Stimulated activated naive B cell treated with anti-CD40 and anti-IgM and Interleukin-4, amounts not matched to agents 10 μg/mL and 1 μg/mL and 100 μg/mL, for 72 hours (primary cell): ENCODE measurements at regions not wholly inside any gene's neighbourhood (a gene's known extent, or its start where the extent isn't known, plus 50 kb on each side); places are given as distances from the start of the nearest gene placed in this dataset.

Experiments used
- ATAC-seq, 2 donors: fragments of 150-1000 bp; cut with Tn5 transposase; replicated peaks; 2 replicates each; pipeline ENCODE4 v1.10.0; 2021; ENCODE audit warnings: moderate library complexity in 1 of 2
- DNase-seq: peaks from one replicate; pipeline ENCODE4 v3.0.0; 2021
- H3K27ac Mint-ChIP-seq: one replicate; pipeline ENCODE4 v1.8.0; 2022; ENCODE audit warnings: mild to moderate bottlenecking, mixed read lengths
- H3K27me3 Mint-ChIP-seq, 2 donors: one replicate each; pipeline ENCODE4 v1.8.0; 2022; ENCODE audit warnings: mixed read lengths in 2 of 2
- H3K36me3 Mint-ChIP-seq, 2 donors: one replicate each; pipeline ENCODE4 v1.8.0; 2022; ENCODE audit warnings: mixed read lengths in 2 of 2, mild to moderate bottlenecking in 1 of 2
- H3K4me1 Mint-ChIP-seq, 2 donors: one replicate each; pipeline ENCODE4 v1.8.0; 2022; ENCODE audit warnings: mixed read lengths in 2 of 2, mild to moderate bottlenecking in 1 of 2
- H3K4me3 Mint-ChIP-seq, 2 donors: one replicate each; pipeline ENCODE4 v1.8.0; 2022; ENCODE audit warnings: mild to moderate bottlenecking in 2 of 2, mixed read lengths in 2 of 2, moderate library complexity in 1 of 2
- H3K9me3 Mint-ChIP-seq, 2 donors: one replicate each; pipeline ENCODE4 v1.8.0; 2022; ENCODE audit warnings: mixed read lengths in 2 of 2, mild to moderate bottlenecking in 1 of 2

DNA sequence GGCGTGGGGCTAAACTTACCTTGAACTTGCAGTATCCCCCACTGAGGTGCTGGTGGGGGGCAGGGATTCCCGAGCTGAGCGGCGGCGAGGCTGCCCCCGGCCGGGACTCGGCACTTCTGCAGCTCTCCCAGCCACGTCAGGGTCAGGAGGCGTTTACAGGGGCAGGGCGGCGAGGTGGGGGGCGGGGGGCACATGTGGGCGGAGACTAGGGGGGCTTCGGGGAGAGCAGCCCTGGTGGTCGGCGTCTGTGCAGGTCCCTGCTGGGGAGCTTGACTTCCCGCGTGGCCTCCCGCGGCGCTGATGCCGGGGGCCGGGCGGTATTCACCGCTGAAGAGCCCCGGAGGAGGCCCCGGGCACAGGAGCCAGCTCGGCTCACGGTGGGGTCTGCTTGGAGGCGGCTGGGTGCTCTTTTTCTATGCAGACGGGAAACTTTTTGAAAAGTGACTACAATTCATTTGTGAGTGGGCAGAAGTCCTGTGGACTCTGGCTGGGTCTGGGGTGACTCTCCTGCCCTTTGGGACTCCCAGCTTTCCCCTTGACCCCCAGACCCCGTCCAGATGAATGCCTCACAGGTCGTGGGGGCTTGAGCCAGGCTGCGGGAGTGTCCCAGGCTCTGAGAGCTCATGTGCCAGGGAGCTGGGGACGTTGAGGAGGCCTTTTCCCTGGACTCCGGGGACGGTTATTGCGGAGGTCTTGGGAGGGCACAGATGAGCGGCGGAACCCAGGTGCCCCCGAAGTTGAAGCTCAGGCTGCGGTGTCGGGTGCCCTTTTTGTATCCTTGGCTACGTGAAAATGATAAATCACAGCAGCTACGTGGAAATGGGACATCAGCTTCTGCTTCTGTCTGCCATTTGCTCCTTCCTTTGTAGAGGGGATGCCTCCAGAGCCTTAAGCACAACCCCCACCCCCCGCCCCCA is 75.9 kb upstream of the GATA5 start:
- Mint-ChIP-seq H3K9me3 (no peaks in the 10 kb centered on the region), H3K27me3 (peaks cover 54 to 87% of the 10 kb centered on the region in 2 donors), H3K4me1 (peaks cover 7 to 19% of the 10 kb centered on the region in 2 donors), H3K36me3 (no peaks in the 10 kb centered on the region), H3K4me3 (peak overlapping the region in 1 of 2 donors; percentile 49), H3K27ac (no peak overlapping the region)
- ATAC-seq (no peak), DNase-seq (no peak)

DNA sequence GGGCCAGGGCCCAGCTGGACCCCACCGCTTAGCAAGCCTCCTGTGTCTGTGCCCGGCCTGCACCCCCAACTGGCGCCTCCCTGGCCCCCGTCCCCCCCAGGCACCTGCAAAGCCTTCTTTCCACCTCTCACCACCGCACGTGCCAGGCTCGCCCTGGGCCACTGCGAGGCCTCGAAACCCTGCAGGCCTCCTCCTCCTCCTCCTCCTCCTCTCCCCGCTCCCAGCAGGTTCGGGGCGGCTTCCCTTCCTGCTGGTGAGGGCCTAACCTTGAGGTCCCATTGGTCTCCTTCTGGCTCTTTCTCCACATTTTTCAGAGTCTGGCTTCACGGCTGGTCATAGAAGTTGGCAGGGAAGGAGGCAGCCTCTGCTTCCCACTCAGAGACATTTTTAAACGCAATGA is 76.8 kb upstream of the GATA5 start:
- ATAC-seq (no peak), DNase-seq (no peak)
- no peaks in the 10 kb centered on the region for H3K36me3 Mint-ChIP-seq
- no peak overlapping the region for H3K4me3 Mint-ChIP-seq
- peaks cover 7 to 19% of the 10 kb centered on the region in 2 donors for H3K4me1 Mint-ChIP-seq
- H3K9me3 Mint-ChIP-seq: no peaks in the 10 kb centered on the region
- peaks cover 47 to 86% of the 10 kb centered on the region in 2 donors for H3K27me3 Mint-ChIP-seq
- no peak overlapping the region for H3K27ac Mint-ChIP-seq

- DNase-seq (no peak), ATAC-seq (no peak)
- Mint-ChIP-seq H3K27ac (no peak overlapping the region), H3K36me3 (no peaks in the 10 kb centered on the region), H3K27me3 (peaks cover 41 to 85% of the 10 kb centered on the region in 2 donors), H3K9me3 (no peaks in the 10 kb centered on the region), H3K4me1 (peaks cover 7 to 19% of the 10 kb centered on the region in 2 donors), H3K4me3 (no peak overlapping the region)
Measured at GRCh38 chr20:62553136-62553837, 77.5 kb upstream of the GATA5 start.

DNA sequence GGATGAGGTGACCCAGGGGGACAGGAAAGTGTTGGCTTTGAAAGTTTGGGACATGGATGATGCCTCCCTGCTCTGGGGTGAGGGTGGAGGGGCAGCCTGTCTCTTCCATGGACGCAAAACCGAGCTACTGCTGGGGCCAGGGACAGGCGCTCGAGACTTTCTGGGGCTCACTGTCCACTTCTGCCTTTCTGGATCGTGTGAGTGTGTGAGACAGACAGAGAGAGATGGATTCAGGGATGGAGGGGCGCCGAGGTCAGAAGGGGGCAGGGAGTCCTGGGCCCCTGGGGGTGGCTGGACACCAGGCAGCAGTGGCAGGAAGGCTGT is 78.0 kb upstream of the GATA5 start:
- H3K27me3 Mint-ChIP-seq: peaks cover 36 to 83% of the 10 kb centered on the region in 2 donors
- no peaks in the 10 kb centered on the region for H3K9me3 Mint-ChIP-seq
- peaks cover 7 to 19% of the 10 kb centered on the region in 2 donors for H3K4me1 Mint-ChIP-seq
- H3K27ac Mint-ChIP-seq: no peak overlapping the region
- no peak for DNase-seq
- ATAC-seq: no peak
- H3K36me3 Mint-ChIP-seq: no peaks in the 10 kb centered on the region
- no peak overlapping the region for H3K4me3 Mint-ChIP-seq

- Mint-ChIP-seq H3K4me3 (no peak overlapping the region), H3K27ac (no peak overlapping the region), H3K36me3 (no peaks in the 10 kb centered on the region), H3K4me1 (peaks cover 7 to 19% of the 10 kb centered on the region in 2 donors), H3K9me3 (no peaks in the 10 kb centered on the region), H3K27me3 (peaks cover 33 to 82% of the 10 kb centered on the region in 2 donors)
- ATAC-seq (no peak), DNase-seq (no peak)
Measured at GRCh38 chr20:62554214-62554897, 78.6 kb upstream of the GATA5 start.

GRCh38 chr20:62554898-62555641 is 79.3 kb upstream of the GATA5 start:
- H3K27ac Mint-ChIP-seq: no peak overlapping the region
- H3K36me3 Mint-ChIP-seq: no peaks in the 10 kb centered on the region
- peaks cover 30 to 81% of the 10 kb centered on the region in 2 donors for H3K27me3 Mint-ChIP-seq
- ATAC-seq (no peak), DNase-seq (no peak)
- H3K4me1 Mint-ChIP-seq: peaks cover 7 to 19% of the 10 kb centered on the region in 2 donors
- no peaks in the 10 kb centered on the region for H3K9me3 Mint-ChIP-seq
- no peak overlapping the region for H3K4me3 Mint-ChIP-seq

DNA sequence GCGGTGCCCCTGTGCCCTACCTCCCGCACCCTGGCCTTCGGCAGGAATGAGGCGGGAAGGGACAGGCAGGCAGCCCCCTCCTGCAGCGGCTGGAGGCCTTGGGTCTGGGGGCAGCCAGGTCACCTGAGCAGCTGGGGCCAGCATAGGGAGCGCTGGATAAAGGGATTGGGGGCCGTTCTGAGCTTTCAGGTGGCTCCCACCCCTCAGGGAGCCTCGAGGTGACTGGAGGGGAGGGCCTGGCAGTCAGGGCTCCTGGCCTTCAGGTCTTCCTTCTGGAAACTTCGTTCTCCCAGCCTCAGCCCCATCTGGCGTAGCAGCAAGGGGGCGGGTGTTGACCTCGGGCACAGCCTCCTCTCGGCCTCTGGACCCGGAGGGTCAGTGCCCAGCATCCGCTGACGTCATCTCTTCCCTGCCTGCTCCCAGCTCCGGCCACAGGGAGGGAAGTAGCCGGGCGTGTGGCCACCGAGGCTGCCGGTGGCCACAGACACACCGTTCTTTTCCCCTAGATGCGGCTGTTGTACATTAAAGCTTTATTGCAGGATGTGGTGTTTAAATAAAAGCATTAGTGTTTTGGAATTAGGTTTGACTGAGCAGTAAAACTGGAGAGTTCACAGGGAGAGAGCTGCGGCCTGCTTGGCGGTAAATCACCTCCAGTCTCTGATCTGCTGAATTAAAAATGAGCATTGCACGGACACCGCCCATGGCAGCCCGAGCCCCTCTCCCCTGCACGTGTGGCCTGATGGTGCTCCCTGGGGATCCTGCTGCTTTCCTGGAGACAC is 80.0 kb upstream of the GATA5 start:
- H3K27me3 Mint-ChIP-seq: peaks cover 25 to 78% of the 10 kb centered on the region in 2 donors
- ATAC-seq (no peak), DNase-seq (no peak)
- no peak overlapping the region for H3K27ac Mint-ChIP-seq
- H3K4me3 Mint-ChIP-seq: no peak overlapping the region
- peaks cover 3 to 15% of the 10 kb centered on the region in 2 donors for H3K4me1 Mint-ChIP-seq
- no peaks in the 10 kb centered on the region for H3K36me3 Mint-ChIP-seq
- H3K9me3 Mint-ChIP-seq: no peaks in the 10 kb centered on the region

DNA sequence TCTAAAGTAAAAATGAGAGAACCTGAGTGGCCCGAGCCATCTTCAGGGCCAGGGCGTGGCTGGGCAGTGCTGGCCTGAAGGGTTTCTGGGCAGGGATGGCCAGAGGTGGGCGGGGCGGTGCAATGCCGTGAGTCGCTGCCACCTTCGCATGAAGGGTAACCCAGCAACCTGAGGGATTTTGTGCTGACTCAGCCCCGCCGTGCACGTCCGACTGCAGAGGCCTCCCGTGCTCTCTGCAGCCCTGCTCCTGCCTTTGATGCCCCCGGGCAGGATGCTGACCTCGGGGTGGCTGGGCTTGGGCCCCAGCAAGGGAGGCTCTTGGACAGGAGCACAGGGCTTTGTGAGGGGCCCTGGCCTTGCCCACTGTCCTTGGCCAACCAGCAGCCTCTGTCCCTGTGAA is 81.7 kb upstream of the GATA5 start:
- ATAC-seq (no peak), DNase-seq (no peak)
- Mint-ChIP-seq H3K4me1 (peaks cover 2 to 18% of the 10 kb centered on the region in 2 donors), H3K9me3 (no peaks in the 10 kb centered on the region), H3K4me3 (no peak overlapping the region), H3K36me3 (no peaks in the 10 kb centered on the region), H3K27ac (no peak overlapping the region), H3K27me3 (peaks cover 26 to 68% of the 10 kb centered on the region in 2 donors)

GRCh38 chr20:62557999-62558408 is 82.2 kb upstream of the GATA5 start:
- DNase-seq: no peak
- ATAC-seq: no peak
- H3K36me3 Mint-ChIP-seq: no peaks in the 10 kb centered on the region
- H3K27me3 Mint-ChIP-seq: peaks cover 21 to 65% of the 10 kb centered on the region in 2 donors
- no peak overlapping the region for H3K27ac Mint-ChIP-seq
- no peaks in the 10 kb centered on the region for H3K9me3 Mint-ChIP-seq
- H3K4me3 Mint-ChIP-seq: no peak overlapping the region
- H3K4me1 Mint-ChIP-seq: peaks cover 2 to 18% of the 10 kb centered on the region in 2 donors

DNA sequence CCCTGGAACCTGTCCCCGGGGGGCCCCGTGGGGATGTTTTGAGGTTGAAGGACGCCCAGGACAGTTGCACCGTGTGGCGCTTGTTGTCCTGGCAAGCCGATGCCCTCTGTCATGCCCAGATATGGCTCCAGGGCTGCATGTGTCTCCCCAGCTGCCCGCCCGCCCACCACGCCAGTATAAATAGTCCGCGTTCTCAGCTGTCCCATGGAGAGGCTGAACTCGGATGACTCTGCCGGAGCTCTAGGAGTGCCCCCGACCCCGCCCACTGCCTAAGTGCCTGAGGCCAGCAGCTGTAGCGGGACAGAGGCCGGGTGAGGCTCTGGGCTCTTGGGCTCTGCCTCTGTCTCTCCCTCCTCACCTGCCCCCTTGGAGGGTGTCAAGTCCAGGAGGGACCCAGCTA is 83.0 kb upstream of the GATA5 start:
- no peaks in the 10 kb centered on the region for H3K9me3 Mint-ChIP-seq
- no peaks in the 10 kb centered on the region for H3K36me3 Mint-ChIP-seq
- peaks cover 14 to 63% of the 10 kb centered on the region in 2 donors for H3K27me3 Mint-ChIP-seq
- H3K4me3 Mint-ChIP-seq: no peak overlapping the region
- no peak overlapping the region for H3K27ac Mint-ChIP-seq
- peaks cover 2 to 18% of the 10 kb centered on the region in 2 donors for H3K4me1 Mint-ChIP-seq
- DNase-seq: no peak
- no peak for ATAC-seq

- H3K4me3 Mint-ChIP-seq: no peak overlapping the region
- H3K27me3 Mint-ChIP-seq: peaks cover 11 to 51% of the 10 kb centered on the region in 2 donors
- peaks cover 2 to 18% of the 10 kb centered on the region in 2 donors for H3K4me1 Mint-ChIP-seq
- H3K27ac Mint-ChIP-seq: no peak overlapping the region
- H3K36me3 Mint-ChIP-seq: no peaks in the 10 kb centered on the region
- no peak for ATAC-seq
- H3K9me3 Mint-ChIP-seq: no peaks in the 10 kb centered on the region
- DNase-seq: no peak
Measured at GRCh38 chr20:62560162-62560561, 82.1 kb upstream of the SLCO4A1 start.

DNA sequence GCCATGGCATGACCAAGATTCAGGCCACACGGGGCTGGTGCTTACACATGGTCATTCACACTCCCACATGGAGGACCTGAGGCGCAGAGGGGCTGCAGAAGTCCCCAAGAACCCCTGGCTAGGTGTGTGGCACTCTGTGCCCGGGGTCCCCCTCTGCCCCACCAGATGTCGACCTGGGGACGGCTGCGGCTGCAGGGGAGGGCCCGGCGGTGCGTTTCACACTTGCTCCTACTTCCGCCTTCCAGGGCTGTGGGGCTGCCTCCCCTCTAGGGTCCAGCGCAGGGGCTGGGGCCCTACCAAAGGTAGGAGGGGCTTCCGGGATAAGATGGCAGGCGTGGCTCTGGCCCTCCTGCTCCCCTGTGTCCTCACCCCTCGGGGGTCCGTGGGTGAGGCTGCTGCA is 81.1 kb upstream of the SLCO4A1 start:
- ATAC-seq (peak; percentile 43 to 61), DNase-seq (no peak)
- Mint-ChIP-seq H3K27me3 (peaks cover 11 to 46% of the 10 kb centered on the region in 2 donors), H3K27ac (no peak overlapping the region), H3K36me3 (no peaks in the 10 kb centered on the region), H3K4me1 (peaks cover 2 to 18% of the 10 kb centered on the region in 2 donors), H3K4me3 (peak overlapping the region in 1 of 2 donors; percentile 26), H3K9me3 (no peaks in the 10 kb centered on the region)

DNA sequence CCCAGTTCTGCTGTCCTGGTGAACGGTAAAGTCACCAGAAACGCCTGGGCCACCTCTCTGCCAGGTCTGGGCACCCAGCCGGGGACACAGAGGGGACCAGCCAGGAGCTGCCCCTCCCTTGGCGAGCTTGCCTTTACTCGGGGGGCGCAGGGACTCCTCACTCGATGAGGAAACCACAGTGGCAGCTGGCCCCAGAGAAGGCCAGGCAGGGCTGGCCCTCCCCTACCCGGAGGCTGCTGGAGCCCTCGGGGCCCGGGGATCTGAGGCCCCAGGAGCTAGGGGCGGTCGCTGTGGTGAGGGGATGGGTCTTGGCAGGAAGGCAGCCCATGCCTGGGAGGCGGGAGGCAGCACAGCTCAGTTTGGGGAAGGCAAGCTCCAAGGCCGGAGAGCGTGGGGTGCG is 80.4 kb upstream of the SLCO4A1 start:
- no peaks in the 10 kb centered on the region for H3K36me3 Mint-ChIP-seq
- H3K4me1 Mint-ChIP-seq: peaks cover 2 to 18% of the 10 kb centered on the region in 2 donors
- peaks cover 11 to 38% of the 10 kb centered on the region in 2 donors for H3K27me3 Mint-ChIP-seq
- H3K9me3 Mint-ChIP-seq: no peaks in the 10 kb centered on the region
- no peak overlapping the region for H3K27ac Mint-ChIP-seq
- ATAC-seq (no peak), DNase-seq (no peak)
- no peak overlapping the region for H3K4me3 Mint-ChIP-seq
